Gastroesophageal sphincter (tissue), 4 donors: ENCODE measurements at regions not wholly inside any gene's neighbourhood (a gene's known extent, or its start where the extent isn't known, plus 50 kb on each side); places are given as distances from the start of the nearest gene placed in this dataset.

Experiments
- ATAC-seq: fragments of 150-250 bp; one replicate; pipeline ENCODE4 v1.9.1; 2016; ENCODE audit warnings: mild to moderate bottlenecking, moderate library complexity
- H3K27ac ChIP-seq, 4 donors: fragments of 200-600 bp; sonication (generic) in 3 of 4; 1 replicate in 3 of 4; 2 replicates in 1 of 4; pipeline ENCODE4 v1.5.1; 2016 to 2019
- H3K27me3 ChIP-seq: fragments of 200-600 bp; sonication (generic); one replicate; pipeline ENCODE4 v1.5.1; 2019
- H3K36me3 ChIP-seq, 2 donors: fragments of 200-600 bp; sonication (generic); one replicate each; pipeline ENCODE4 v1.5.1; 2019; ENCODE audit warnings: control low read depth in 1 of 2
- H3K4me1 ChIP-seq, 3 donors: fragments of 200-600 bp; sonication (generic); 1 replicate in 2 of 3; 2 replicates in 1 of 3; pipeline ENCODE4 v1.5.1; 2016 to 2019; ENCODE audit warnings: control low read depth in 2 of 3
- H3K4me3 ChIP-seq, 2 donors: fragments of 200-600 bp; sonication (generic); one replicate each; pipeline ENCODE4 v1.5.1; 2019; ENCODE audit warnings: mild to moderate bottlenecking in 1 of 2, moderate library complexity in 1 of 2
- H3K9me3 ChIP-seq, 3 donors: fragments of 200-600 bp; sonication (generic); one replicate each; pipeline ENCODE4 v1.5.1; 2017 to 2019; ENCODE audit warnings: control low read depth in 2 of 3
- EP300 ChIP-seq: sonication (generic); formaldehyde crosslinking; IDR thresholded peaks from one replicate; pipeline ENCODE4 v1.6.1; 2017; ENCODE audit warnings: antibody characterized with exemption, mild to moderate bottlenecking
- POLR2A ChIP-seq, 2 donors: fragments of 450-650 bp; IDR thresholded peaks; one replicate each; pipeline ENCODE4 v1.6.1; 2017; ENCODE audit warnings: antibody characterized with exemption in 2 of 2, mild to moderate bottlenecking in 2 of 2, moderate library complexity in 1 of 2
- POLR2AphosphoS5 ChIP-seq: sonication (generic); formaldehyde crosslinking; IDR thresholded peaks from one replicate; pipeline ENCODE4 v1.6.1; 2017; ENCODE audit warnings: antibody characterized with exemption
- WGBS, 2 donors: methylation state at CpG; one replicate each; pipeline ENCODE4 v1.1.5; 2018; ENCODE audit warnings: low coverage in 1 of 2; 5-methylcytosine and 5-hydroxymethylcytosine counted together
- TF ChIP-seq, protein P1 (sequence below), 4 experiments: fragments of 200-600 bp in 2 of 4; fragments of 450-650 bp in 2 of 4; sonication (generic) in 1 of 4; IDR thresholded peaks; one replicate each; pipeline ENCODE4 v1.5.1; 2017 to 2019; ENCODE audit warnings: antibody characterized with exemption in 4 of 4, mild to moderate bottlenecking in 2 of 4, moderate library complexity in 2 of 4

- 60% methylated on average over 1 of the region's 19 CpGs; no CpG with 5 or more reads in 1 of the 2 donors for WGBS, 2 donors
- H3K9me3 ChIP-seq = no peaks in the 10 kb centered on the region
- TF ChIP-seq, protein P1, sequence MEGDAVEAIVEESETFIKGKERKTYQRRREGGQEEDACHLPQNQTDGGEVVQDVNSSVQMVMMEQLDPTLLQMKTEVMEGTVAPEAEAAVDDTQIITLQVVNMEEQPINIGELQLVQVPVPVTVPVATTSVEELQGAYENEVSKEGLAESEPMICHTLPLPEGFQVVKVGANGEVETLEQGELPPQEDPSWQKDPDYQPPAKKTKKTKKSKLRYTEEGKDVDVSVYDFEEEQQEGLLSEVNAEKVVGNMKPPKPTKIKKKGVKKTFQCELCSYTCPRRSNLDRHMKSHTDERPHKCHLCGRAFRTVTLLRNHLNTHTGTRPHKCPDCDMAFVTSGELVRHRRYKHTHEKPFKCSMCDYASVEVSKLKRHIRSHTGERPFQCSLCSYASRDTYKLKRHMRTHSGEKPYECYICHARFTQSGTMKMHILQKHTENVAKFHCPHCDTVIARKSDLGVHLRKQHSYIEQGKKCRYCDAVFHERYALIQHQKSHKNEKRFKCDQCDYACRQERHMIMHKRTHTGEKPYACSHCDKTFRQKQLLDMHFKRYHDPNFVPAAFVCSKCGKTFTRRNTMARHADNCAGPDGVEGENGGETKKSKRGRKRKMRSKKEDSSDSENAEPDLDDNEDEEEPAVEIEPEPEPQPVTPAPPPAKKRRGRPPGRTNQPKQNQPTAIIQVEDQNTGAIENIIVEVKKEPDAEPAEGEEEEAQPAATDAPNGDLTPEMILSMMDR (IDR thresholded peaks at IDR 0.05) = no peak
- TF ChIP-seq EP300 (no peak), POLR2A (IDR thresholded peaks at IDR 0.05) (no peak), POLR2AphosphoS5 (no peak)
- peak overlapping the region in 1 of 2 donors; percentile 32 for H3K4me3 ChIP-seq
- H3K27ac ChIP-seq = peak overlapping the region in 3 of 4 donors; percentile 69 to 77 (median 73)
- peaks cover 0 to 24% (median 19%) of the 10 kb centered on the region in 3 donors for H3K4me1 ChIP-seq
- H3K27me3 ChIP-seq = no peaks in the 10 kb centered on the region
- no peaks in the 10 kb centered on the region for H3K36me3 ChIP-seq
- no peak for ATAC-seq
Observed at GRCh38 chr15:101120987-101121386, 130.9 kb downstream of the CHSY1 start.

GRCh38 chr15:101120473-101120872 is 131.4 kb downstream of the CHSY1 start:
- TF ChIP-seq POLR2AphosphoS5 (no peak), POLR2A (IDR thresholded peaks at IDR 0.05) (no peak), EP300 (no peak)
- TF ChIP-seq, protein P1 (IDR thresholded peaks at IDR 0.05) = no peak
- no peak for ATAC-seq
- H3K27ac ChIP-seq = peak overlapping the region in 1 of 4 donors; percentile 77

More at GRCh38 chr15:101120473-101120872, 131.4 kb downstream of the CHSY1 start:
- Histone ChIP-seq H3K4me3 (no peak overlapping the region), H3K4me1 (peaks cover 0 to 28% (median 21%) of the 10 kb centered on the region in 3 donors), H3K9me3 (no peaks in the 10 kb centered on the region), H3K36me3 (no peaks in the 10 kb centered on the region), H3K27me3 (no peaks in the 10 kb centered on the region)
- WGBS, 2 donors = 100% methylated on average over 1 of the region's 6 CpGs; no CpG with 5 or more reads in 1 of the 2 donors
